B cell (primary cell): ENCODE measurements at regions not wholly inside any gene's neighbourhood (a gene's known extent, or its start where the extent isn't known, plus 50 kb on each side); places are given as distances from the start of the nearest gene placed in this dataset.

ENCODE experiments used
- ATAC-seq: fragments of 200-7000 bp; cut with Tn5 transposase; one replicate; pipeline ENCODE4 v1.10.0; 2021; ENCODE audit warnings: low read depth, mild to moderate bottlenecking, moderate number of reproducible peaks, moderate library complexity
- CTCF ChIA-PET: fragments of 350-600 bp; sonication (Branson Sonifier 250); formaldehyde crosslinking; loops from one replicate; lab custom pipeline; 2021; ENCODE audit warnings: antibody characterized with exemption, inconsistent platforms; lab: Charles Lee
- POLR2A ChIA-PET: fragments of 350-600 bp; sonication (Branson Sonifier 250); formaldehyde crosslinking; loops from one replicate; lab custom pipeline; 2021; ENCODE audit warnings: antibody characterized with exemption; lab: Charles Lee
- DNase-seq: peaks from one replicate; pipeline ENCODE4 v3.0.0; 2013
- H2AFZ ChIP-seq: 2 replicates; pipeline ENCODE4 v1.6.1; 2012; ENCODE audit warnings: mild to moderate bottlenecking, low read depth, low read length; ENCODE audit not compliant: insufficient read depth, poor library complexity, severe bottlenecking
- H3K27ac ChIP-seq, 2 donors: 1 replicate in 1 of 2; 2 replicates in 1 of 2; pipeline ENCODE4 v1.5.1; 2012 to 2013; ENCODE audit warnings: low read length in 2 of 2, mild to moderate bottlenecking in 2 of 2, moderate library complexity in 1 of 2
- H3K27me3 ChIP-seq, 4 experiments: fragments of 200-600 bp in 1 of 4; sonication (generic) in 1 of 4; replicated peaks in 1 of 4; 1 replicate in 2 of 4; 2 replicates in 2 of 4; pipeline versions ENCODE4 v1.6.1 to v1.7.0; 2013 to 2016; ENCODE audit warnings: low read length in 3 of 4, mild to moderate bottlenecking in 2 of 4, mixed read lengths in 1 of 4, moderate library complexity in 1 of 4; ENCODE audit not compliant: insufficient read depth in 4 of 4, control insufficient read depth in 3 of 4; ENCODE audit errors: control extremely low read depth in 1 of 4
- H3K36me3 ChIP-seq, 2 experiments: replicated peaks in 1 of 2; 1 replicate in 1 of 2; 2 replicates in 1 of 2; pipeline versions ENCODE4 v1.6.1 to v1.7.1; 2013; ENCODE audit warnings: low read length in 1 of 2; ENCODE audit not compliant: insufficient read depth in 2 of 2, control insufficient read depth in 1 of 2; ENCODE audit errors: control extremely low read depth in 1 of 2, extremely low read depth in 1 of 2
- H3K4me1 ChIP-seq, 2 donors: fragments of 200-600 bp in 1 of 2; sonication (generic) in 1 of 2; 1 replicate in 1 of 2; 2 replicates in 1 of 2; pipeline versions ENCODE4 v1.5.1 to v1.6.1; 2013 to 2017; ENCODE audit warnings: low read length in 2 of 2; ENCODE audit not compliant: control insufficient read depth in 2 of 2, insufficient read depth in 2 of 2
- H3K4me2 ChIP-seq: replicated peaks from 2 replicates; pipeline ENCODE3; 2012; ENCODE audit warnings: mild to moderate bottlenecking, low read depth, low read length; ENCODE audit not compliant: poor library complexity, severe bottlenecking
- H3K4me3 ChIP-seq, 5 experiments: fragments of 200-600 bp in 1 of 5; sonication (generic) in 1 of 5; 1 replicate in 3 of 5; 2 replicates in 2 of 5; pipeline versions ENCODE4 v1.5.1 to v1.7.0; 2011 to 2016; ENCODE audit warnings: low read length in 4 of 5, mild to moderate bottlenecking in 4 of 5, low read depth in 2 of 5, control low read depth in 1 of 5, moderate library complexity in 1 of 5; ENCODE audit not compliant: insufficient read depth in 1 of 5; ENCODE audit errors: control extremely low read depth in 1 of 5, extremely low read depth in 1 of 5
- H3K79me2 ChIP-seq: fragments of 200-600 bp; sonication (generic); one replicate; pipeline ENCODE4 v1.6.0; 2016; ENCODE audit warnings: low read length; ENCODE audit not compliant: control insufficient read depth, insufficient read depth
- H3K9ac ChIP-seq: fragments of 200-600 bp; sonication (generic); 2 replicates; pipeline ENCODE4 v1.6.1; 2017; ENCODE audit warnings: mild to moderate bottlenecking, low read length, moderate library complexity
- H3K9me3 ChIP-seq, 3 donors: one replicate each; pipeline versions ENCODE4 v1.6.1 to v1.7.1; 2013; ENCODE audit warnings: low read length in 2 of 3; ENCODE audit not compliant: control insufficient read depth in 2 of 3, insufficient read depth in 1 of 3; ENCODE audit errors: control extremely low read depth in 1 of 3
- H4K20me1 ChIP-seq: 2 replicates; pipeline ENCODE4 v1.6.0; 2012; ENCODE audit warnings: mild to moderate bottlenecking, low read length; ENCODE audit not compliant: insufficient read depth, control insufficient read depth, poor library complexity, severe bottlenecking
- H3K27ac Mint-ChIP-seq: one replicate; pipeline ENCODE4 v1.8.0; 2021; ENCODE audit warnings: mixed read lengths
- H3K27me3 Mint-ChIP-seq: one replicate; pipeline ENCODE4 v1.8.0; 2021; ENCODE audit warnings: mixed read lengths
- H3K4me1 Mint-ChIP-seq: one replicate; pipeline ENCODE4 v1.8.0; 2021; ENCODE audit warnings: mixed read lengths
- H3K4me3 Mint-ChIP-seq: one replicate; pipeline ENCODE4 v1.8.0; 2021; ENCODE audit warnings: mixed read lengths
- H3K9me3 Mint-ChIP-seq: one replicate; pipeline ENCODE4 v1.8.0; 2022; ENCODE audit warnings: mixed read lengths; ENCODE audit not compliant: insufficient read depth
- CTCF ChIP-seq: fragments of 200-600 bp; IDR thresholded peaks from one replicate; pipeline ENCODE4 v1.8.0; 2022; ENCODE audit warnings: antibody characterized with exemption, mild to moderate bottlenecking
- EZH2 ChIP-seq: IDR thresholded peaks from 2 replicates; pipeline ENCODE4 v1.6.1; 2012; ENCODE audit warnings: borderline replicate concordance, low read depth, mild to moderate bottlenecking, moderate library complexity, low read length; ENCODE audit not compliant: insufficient read depth, poor library complexity, severe bottlenecking
- WGBS: methylation state at CpG from one replicate; pipeline ENCODE4 v1.1.5; 2013; ENCODE audit warnings: missing lambda C conversion rate; ENCODE audit not compliant: insufficient coverage; 5-methylcytosine and 5-hydroxymethylcytosine counted together
- intact Hi-C: fragments of 100-400 bp; cut with micrococcal nuclease; formaldehyde crosslinking; loops from one replicate; pipeline ENCODE4 v1.10.0; 2022

GRCh38 chr4:27534488-27534887, 673.8 kb downstream of the STIM2 start:
- intact Hi-C loops = no loop called here
- H3K9me3 ChIP-seq = peaks cover 0 to 3% (median 0%) of the 10 kb centered on the region in 3 donors
- no peak overlapping the region for H3K4me2 ChIP-seq
- ATAC-seq = no peak
- no peaks in the 10 kb centered on the region for H3K27me3 ChIP-seq
- Mint-ChIP-seq H3K4me1 (no peaks in the 10 kb centered on the region), H3K27me3 (no peaks in the 10 kb centered on the region), H3K4me3 (no peak overlapping the region), H3K27ac (no peak overlapping the region), H3K9me3 (no peaks in the 10 kb centered on the region)
- no peaks in the 10 kb centered on the region for H3K36me3 ChIP-seq
- WGBS = no CpG with 5 or more reads among the region's 1 CpG
- CTCF ChIA-PET = no interaction called here
- H2AFZ ChIP-seq = no peak overlapping the region
- H3K79me2 ChIP-seq = no peaks in the 10 kb centered on the region
- TF ChIP-seq EZH2 (no peak), CTCF (no peak)
- no peak overlapping the region for H3K4me3 ChIP-seq
- POLR2A ChIA-PET = no interaction called here
- H3K4me1 ChIP-seq = no peaks in the 10 kb centered on the region
- H4K20me1 ChIP-seq = no peaks in the 10 kb centered on the region
- H3K27ac ChIP-seq = no peak overlapping the region
- DNase-seq = no peak
- H3K9ac ChIP-seq = no peak overlapping the region

- H3K36me3 ChIP-seq = no peaks in the 10 kb centered on the region
- Mint-ChIP-seq H3K4me3 (no peak overlapping the region), H3K4me1 (no peaks in the 10 kb centered on the region), H3K27ac (no peak overlapping the region), H3K9me3 (peaks cover 4% of the 10 kb centered on the region), H3K27me3 (no peaks in the 10 kb centered on the region)
- ChIA-PET CTCF (no interaction called here), POLR2A (interaction anchor here (0.5 kb wide), 1 partner anchor 47 kb away, joined by 9 read pairs; no protein-coding TSS in a partner anchor)
- H3K9ac ChIP-seq = no peak overlapping the region
- TF ChIP-seq EZH2 (no peak), CTCF (no peak)
- no peak overlapping the region for H3K27ac ChIP-seq
- no peak for DNase-seq
- no peaks in the 10 kb centered on the region for H3K79me2 ChIP-seq
- H3K9me3 ChIP-seq = no peaks in the 10 kb centered on the region
- no peak overlapping the region for H2AFZ ChIP-seq
- ATAC-seq = no peak
- intact Hi-C loops = no loop called here
- 100% methylated on average over 3 of the region's 11 CpGs for WGBS
- no peaks in the 10 kb centered on the region for H3K27me3 ChIP-seq
- no peak overlapping the region for H3K4me3 ChIP-seq
- no peaks in the 10 kb centered on the region for H4K20me1 ChIP-seq
- no peak overlapping the region for H3K4me2 ChIP-seq
- no peaks in the 10 kb centered on the region for H3K4me1 ChIP-seq
Measured at GRCh38 chr4:27568236-27568951, 707.8 kb downstream of the STIM2 start.
